ENCODE measurements at regions not wholly inside any gene's neighbourhood (a gene's known extent, or its start where the extent isn't known, plus 50 kb on each side); places are given as distances from the start of the nearest gene placed in this dataset.
"Not testable (repeated sequence)": the region's sequence is repeated elsewhere in the genome, so short reads cannot be mapped to it uniquely, and the experiment has no call there.

GRCh38 chr16:9014389-9014788 is 50.7 kb upstream of the USP7 start:
- H3K4me3 ChIP-seq (ENCODE audit: low read depth, low read length): no peak overlapping the region
- TF ChIP-seq CTCF (conservative IDR thresholded peaks at IDR 0.05; ENCODE audit: low read depth, low read length): no peak
- DNase-seq (ENCODE audit: low read depth): no peak

DNA sequence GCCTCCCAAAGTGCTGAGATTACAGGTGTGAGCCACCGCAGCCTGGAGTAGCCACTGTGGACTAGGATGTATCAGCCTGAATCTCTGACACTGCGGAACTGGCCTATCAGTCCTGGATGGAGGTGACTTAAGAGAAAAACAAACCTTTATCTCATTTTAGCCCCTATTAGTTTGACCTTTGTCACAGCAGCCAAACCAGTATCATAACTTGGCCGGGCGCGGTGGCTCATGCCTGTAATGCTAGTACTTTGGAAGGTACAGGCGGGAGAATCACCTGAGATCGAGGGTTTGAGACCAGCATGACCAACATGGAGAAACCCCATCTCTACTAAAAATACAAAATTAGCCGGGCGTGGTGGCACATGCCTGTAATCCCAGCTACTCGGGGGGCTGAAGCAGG is 51.8 kb upstream of the USP7 start:
- no peak for TF ChIP-seq CTCF (conservative IDR thresholded peaks at IDR 0.05; ENCODE audit: low read depth, low read length)
- no peak for DNase-seq (ENCODE audit: low read depth)
- no peak overlapping the region for H3K4me3 ChIP-seq (ENCODE audit: low read depth, low read length)

GRCh38 chr16:9016005-9016404 is 52.3 kb upstream of the USP7 start:
- DNase-seq (ENCODE audit: low read depth); H3K4me3 ChIP-seq (ENCODE audit: low read depth, low read length): not testable (repeated sequence)

- no peak for DNase-seq (ENCODE audit: low read depth)
- no peak for TF ChIP-seq CTCF (conservative IDR thresholded peaks at IDR 0.05; ENCODE audit: low read depth, low read length)
- no peak overlapping the region for H3K4me3 ChIP-seq (ENCODE audit: low read depth, low read length)
Observed at GRCh38 chr16:9016824-9017223, 53.1 kb upstream of the USP7 start.

DNA sequence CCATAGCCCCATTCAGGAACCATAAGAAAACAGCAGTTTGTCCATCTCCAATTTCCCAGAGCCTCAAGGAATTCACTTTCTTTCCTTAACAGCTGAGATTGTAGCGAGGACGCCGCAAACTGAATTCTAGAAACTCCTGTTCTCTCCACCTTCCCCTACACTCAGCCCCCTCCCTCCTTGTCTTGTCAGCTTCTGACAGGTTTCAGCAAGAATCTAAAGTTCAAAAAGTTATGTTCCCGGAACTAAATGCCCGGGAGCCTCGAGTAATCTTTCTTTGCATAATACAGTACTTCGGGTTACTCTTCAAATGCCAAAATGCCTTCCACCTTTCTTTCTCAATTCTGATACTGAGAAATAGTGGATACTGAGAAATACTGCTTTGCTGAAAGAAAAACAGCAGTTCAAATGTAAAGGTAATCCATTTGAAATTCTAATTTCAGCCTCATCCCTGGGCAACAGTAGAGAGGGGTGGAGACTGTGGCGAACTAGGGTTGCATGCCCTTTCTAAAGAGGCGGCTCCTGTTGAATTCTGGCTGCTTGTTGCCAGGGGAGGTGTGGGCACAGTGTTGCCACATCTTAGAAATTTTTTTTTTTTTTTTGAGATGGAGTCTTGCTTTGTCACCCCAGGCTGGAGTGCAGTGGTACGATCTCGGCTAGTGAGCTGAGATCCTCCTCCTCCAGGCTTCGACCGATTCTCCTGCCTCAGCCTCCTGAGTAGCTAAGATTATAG is 63.5 kb upstream of the USP7 start:
- DNase-seq (ENCODE audit: low read depth): no peak
- no peak overlapping the region for H3K4me3 ChIP-seq (ENCODE audit: low read depth, low read length)
- TF ChIP-seq CTCF (conservative IDR thresholded peaks at IDR 0.05; ENCODE audit: low read depth, low read length): no peak

DNA sequence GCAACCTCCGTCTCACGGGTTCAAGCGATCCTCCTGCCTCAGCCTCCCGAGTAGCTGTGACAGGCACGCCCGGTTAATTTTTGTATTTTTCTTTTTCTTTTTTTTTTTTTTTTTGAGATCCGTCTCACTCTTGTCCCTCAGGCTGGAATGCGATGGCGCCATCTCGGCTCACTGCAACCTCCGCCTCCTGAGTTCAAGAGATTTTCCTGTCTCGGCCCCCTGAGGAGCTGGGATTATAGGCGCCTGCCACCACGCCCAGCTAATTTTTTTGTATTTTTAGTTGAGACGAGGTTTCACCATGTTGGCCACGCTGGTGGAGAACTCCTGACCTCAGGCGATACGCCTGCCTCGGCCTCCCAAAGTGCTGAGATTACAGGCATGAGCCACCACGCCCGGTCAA is 63.0 kb upstream of the HAPSTR1 start:
- DNase-seq (ENCODE audit: low read depth); H3K4me3 ChIP-seq (ENCODE audit: low read depth, low read length): not testable (repeated sequence)

- no peak for DNase-seq (ENCODE audit: low read depth)
- no peak for TF ChIP-seq CTCF (conservative IDR thresholded peaks at IDR 0.05; ENCODE audit: low read depth, low read length)
- no peak overlapping the region for H3K4me3 ChIP-seq (ENCODE audit: low read depth, low read length)
Observed at GRCh38 chr16:9031107-9031506, 60.3 kb upstream of the HAPSTR1 start.

- no peak overlapping the region for H3K4me3 ChIP-seq (ENCODE audit: low read depth, low read length)
- DNase-seq (ENCODE audit: low read depth): no peak
- TF ChIP-seq CTCF (conservative IDR thresholded peaks at IDR 0.05; ENCODE audit: low read depth, low read length): peak; percentile 78
Observed at GRCh38 chr16:9033125-9033830, 58.2 kb upstream of the HAPSTR1 start.
